ENCODE measurements at regions not wholly inside any gene's neighbourhood (a gene's known extent, or its start where the extent isn't known, plus 50 kb on each side); places are given as distances from the start of the nearest gene placed in this dataset.
"Not testable (repeated sequence)": the region's sequence is repeated elsewhere in the genome, so short reads cannot be mapped to it uniquely, and the experiment has no call there.

DNA sequence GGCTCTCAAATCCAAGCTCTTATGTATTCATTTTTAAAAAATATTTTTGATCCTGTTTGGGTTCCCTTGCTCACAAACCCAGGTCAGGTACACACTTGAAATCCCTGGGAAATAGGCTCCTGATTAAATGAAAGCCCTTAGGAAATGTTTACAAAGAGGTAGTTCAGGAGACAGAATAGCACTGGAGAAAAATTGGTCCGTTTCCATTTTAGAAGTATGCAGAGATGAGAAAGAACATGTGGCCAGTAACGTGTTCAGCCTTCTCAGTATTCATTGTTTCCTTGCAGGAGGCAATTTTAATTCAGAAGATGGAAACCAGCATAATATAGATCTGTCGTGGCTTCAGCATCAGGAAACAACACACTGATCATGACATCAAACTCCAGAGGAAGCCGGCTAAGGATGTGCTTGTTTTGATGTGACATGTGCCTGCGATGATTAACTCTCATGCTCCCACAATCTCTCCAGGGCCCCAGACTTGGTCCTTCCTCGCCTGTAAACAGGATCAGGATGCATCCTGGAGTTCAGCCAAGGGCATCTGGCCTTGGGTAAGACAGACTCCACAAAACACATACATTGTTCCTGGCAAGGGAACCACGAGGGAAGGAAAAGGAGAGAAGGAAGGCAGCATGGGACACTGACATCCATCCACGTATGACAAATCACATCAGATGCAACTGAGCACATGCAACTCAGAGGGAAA lies 350.5 kb upstream of the THBS1 start:
- peak; percentile 13 for DNase-seq

DNA sequence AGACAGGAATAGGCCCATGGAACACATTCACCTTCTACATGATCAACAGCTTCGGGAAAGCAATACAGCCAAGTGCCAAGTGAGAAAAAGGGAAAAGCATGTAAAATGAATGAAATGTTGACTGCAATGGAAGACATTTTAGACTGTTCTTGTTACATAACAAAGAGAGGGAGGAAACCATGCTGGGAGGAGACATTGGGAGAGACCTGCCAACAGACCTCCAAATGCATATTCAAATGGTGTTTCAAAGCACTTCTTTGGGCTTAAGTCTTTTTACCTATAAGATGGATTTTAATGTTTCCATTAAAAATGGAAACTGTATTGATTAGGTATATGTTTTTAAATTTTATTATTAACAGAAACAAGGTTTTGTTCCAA lies 350.0 kb upstream of the THBS1 start:
- no peak for DNase-seq

GRCh38 chr15:39232512-39232911 lies 348.4 kb upstream of the THBS1 start:
- DNase-seq: no peak

DNA sequence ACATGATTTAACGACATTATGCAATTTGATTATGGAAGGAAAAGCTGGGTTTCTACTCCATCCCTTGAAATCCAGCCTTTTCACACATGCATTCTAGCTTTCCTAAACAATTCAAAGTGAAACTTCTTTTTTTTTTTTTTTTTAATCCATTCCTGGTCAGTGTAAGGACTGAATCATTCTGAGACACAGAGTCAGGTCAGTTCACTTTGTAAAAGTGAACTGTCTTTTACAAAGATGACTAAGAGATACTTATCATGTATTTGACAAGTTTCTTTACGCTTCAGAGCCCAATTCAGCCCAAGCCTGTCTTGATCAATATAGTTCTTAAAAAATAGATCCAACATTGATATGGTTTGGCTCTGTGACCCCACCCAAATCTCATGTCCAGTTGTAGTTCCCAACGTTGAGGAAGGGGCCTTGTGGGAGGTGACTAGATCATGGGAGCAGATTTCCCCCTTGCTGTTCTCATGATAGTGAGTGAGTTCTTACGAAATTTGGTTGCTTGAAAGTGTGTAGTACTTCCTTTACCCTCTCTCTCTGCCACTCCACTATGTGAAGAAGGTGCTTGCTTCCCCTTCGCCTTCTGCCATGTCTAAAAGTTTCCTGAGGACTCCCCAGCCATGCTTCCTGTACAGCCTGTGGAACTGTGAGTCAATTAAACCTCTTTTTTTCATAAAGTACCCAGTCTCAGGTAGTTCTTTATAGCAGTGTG lies 345.6 kb upstream of the THBS1 start:
- no peak for DNase-seq

GRCh38 chr15:39236375-39236774 lies 344.5 kb upstream of the THBS1 start:
- no peak for DNase-seq

GRCh38 chr15:39238443-39238842 lies 342.4 kb upstream of the THBS1 start:
- no peak for DNase-seq

GRCh38 chr15:39239562-39239961 lies 341.3 kb upstream of the THBS1 start:
- DNase-seq: no peak

DNA sequence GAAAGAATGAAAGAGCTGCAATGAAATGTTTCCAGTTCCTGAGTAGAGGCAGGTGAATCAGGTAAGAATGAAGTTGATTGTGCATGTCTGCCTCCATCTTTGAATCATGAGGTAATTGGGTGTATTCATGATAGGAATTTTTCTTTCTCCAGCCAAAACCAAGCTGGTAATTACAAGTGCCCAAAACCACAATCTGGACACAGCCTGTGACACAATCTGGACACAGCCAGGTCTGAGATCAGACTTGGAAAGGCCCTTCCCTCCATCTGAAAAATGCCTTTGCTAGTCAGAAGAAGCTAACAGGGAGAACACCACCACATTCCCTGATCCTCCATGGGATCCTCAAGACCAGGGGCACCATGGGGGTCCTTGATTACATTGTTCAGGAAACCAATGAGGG lies 338.5 kb upstream of the THBS1 start:
- no peak for DNase-seq

DNA sequence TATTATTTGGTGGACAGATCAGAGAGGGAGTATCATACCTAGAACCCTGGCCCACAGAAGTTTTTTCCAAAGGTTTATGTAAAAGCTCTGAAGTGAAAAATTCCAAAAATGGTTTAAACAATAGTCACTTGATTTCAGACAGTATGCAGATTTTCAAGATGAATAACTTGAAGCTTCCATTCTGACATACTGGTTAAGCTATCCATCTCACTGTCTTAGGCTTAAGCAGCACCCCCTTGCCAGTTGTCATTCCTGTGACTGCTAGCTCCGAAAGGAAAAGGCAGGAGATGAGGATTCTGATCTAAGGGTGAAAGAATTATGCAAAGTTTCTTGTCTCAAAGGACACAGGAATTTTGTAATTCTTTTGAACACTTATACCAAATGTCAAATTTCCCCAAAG lies 337.5 kb upstream of the THBS1 start:
- no peak for DNase-seq

GRCh38 chr15:39244776-39245175 lies 336.1 kb upstream of the THBS1 start:
- no peak for DNase-seq

- no peak for DNase-seq
Measured at GRCh38 chr15:39246523-39246922, 334.4 kb upstream of the THBS1 start.

- no peak for DNase-seq
Measured at GRCh38 chr15:39247574-39247973, 333.3 kb upstream of the THBS1 start.

DNA sequence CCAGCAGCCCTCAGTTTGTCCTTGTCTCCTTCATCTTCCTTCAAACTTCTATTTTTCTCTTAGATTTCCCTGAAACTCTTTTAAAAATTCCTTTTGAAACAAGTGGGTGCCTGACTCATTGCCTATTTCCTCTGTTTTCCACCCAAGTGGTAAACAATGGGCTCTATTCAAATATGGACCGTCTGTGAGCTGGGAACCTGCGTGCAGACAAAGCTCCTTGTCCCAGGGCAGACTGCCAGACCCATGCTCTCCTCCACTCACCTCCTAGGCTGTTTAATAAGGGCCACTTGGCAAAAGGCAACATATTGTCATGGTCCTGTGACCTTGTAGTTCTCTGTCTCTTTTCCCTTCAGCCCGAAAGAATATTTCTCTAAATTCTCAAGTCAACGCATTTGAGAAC lies 332.7 kb upstream of the THBS1 start:
- no peak for DNase-seq

DNA sequence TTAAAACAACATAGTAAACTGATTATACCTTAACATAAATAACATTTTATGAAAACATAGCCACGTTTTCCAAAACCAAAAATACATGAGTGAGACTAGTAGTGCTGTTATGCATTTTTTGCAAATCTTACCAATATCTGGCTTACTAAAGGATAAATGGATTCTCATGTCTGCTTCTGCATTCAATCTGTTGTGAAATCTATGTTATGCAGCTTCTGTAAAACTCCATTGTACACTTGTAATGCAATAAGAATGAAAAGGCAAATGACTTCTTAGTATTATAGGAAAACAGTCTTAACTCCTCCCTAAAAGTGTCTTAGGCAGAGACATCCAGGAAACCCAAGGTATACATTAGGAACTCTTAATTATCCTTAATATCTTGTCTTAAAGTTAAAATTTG lies 330.9 kb upstream of the THBS1 start:
- no peak for DNase-seq

DNA sequence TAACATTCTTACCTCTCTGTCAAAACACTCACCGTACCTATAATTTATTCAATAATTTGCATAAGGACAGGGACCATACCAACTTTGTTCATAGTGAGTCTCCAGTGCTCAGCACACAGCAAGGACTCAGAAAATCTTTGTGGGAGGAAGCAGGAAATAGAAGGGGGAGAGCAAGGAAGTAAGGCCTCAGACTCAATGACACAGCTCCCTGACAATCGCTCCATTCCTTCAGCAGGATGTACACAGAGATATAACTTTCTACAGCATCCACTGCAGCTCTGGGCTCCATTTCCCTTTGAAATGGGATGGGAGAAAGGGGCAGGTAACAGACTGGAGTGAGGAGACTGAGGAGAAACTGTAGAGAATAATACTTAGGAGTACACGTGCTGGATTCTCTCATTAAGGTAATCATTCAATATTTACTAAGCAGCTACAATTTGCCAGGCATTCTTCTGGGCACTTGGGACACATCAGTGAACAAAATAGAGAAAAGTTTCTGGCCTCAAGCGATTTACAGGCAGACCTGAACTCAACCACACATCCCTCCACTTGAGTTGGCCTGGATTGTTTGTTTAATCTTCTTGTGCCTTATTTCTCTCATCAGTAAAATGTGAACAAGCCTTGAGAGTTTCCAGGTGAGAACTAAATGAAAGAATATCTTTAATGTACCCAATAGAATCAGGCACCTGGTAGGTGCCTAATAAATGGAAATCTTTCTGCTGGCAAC lies 330.3 kb upstream of the THBS1 start:
- DNase-seq: no peak

DNA sequence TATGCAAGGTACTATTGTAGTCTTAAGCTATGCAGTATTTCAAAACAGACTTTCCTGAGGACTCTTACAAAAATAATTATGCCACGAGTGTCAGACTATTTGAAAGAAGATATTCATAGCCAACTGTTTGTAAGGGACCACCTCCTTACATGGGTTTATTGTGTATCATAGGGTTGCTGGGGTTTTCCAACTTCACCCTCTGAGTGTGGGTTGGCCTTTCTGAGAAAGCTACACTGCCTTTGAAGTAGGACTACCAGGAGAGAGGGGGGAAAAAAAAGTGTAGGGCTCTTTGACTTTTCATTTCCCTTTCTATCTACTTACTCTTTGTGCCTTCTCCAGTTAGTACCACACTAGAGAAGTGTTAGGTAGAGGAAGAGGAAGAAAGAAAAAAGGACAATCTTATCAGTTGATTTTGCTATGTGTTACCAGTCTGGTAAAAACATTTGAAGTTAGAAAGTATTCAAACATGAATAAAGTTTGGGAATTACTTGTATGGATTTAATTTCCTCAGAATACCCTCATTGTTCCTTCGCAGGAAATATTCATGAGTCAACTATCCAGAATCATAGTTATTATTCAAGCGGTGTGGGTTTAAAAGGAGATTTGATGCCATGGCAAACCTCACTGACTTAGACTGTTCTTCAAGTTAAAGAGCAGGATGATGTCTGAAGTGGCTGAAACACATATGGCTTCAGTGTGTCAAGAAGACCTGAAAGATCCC lies 329.3 kb upstream of the THBS1 start:
- DNase-seq: no peak

GRCh38 chr15:39252134-39252470 lies 328.8 kb upstream of the THBS1 start:
- peak; percentile 99 for DNase-seq

GRCh38 chr15:39253552-39253951 lies 327.3 kb upstream of the THBS1 start:
- no peak for DNase-seq

DNA sequence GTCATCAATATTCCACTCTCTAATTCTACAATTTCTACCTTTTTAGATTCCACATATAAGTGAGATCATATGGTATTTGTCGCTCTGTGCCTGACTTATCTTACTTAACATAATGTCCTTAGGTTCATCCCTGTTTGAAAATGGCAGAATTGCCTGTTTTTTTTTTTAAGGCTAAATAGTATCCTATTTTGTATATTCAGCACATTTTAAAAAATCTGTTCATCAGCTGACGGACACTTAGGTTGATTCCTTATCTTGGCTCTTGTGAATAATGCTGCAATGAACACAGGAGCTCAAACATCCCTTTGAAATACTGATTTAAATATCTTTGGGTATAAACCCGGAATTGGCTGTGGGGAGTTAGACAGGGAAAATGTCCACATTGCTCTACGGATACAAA lies 326.7 kb upstream of the THBS1 start:
- DNase-seq: no peak

- peak; percentile 94 for DNase-seq
Measured at GRCh38 chr15:39255760-39256159, 325.1 kb upstream of the THBS1 start.

DNA sequence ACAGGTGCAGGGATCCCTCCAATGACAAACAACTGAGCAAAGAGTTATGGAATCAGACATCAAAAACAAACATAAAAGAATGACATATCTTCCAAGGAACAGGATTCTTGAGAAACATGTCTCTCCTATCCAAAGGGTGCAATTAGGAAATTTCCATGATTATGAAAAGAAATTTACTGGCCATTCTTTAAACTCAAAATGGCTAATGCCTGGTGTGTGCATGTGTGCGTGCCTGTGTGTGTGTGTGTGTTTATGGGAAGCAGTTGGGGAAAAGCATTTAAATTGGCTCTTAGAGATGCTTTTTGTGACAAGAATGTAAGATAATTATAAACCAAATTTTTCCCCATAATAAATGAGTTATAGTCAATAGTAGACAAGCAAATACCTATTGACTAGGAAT lies 320.5 kb upstream of the THBS1 start:
- no peak for DNase-seq

- no peak for DNase-seq
Measured at GRCh38 chr15:39260791-39261190, 320.1 kb upstream of the THBS1 start.

DNA sequence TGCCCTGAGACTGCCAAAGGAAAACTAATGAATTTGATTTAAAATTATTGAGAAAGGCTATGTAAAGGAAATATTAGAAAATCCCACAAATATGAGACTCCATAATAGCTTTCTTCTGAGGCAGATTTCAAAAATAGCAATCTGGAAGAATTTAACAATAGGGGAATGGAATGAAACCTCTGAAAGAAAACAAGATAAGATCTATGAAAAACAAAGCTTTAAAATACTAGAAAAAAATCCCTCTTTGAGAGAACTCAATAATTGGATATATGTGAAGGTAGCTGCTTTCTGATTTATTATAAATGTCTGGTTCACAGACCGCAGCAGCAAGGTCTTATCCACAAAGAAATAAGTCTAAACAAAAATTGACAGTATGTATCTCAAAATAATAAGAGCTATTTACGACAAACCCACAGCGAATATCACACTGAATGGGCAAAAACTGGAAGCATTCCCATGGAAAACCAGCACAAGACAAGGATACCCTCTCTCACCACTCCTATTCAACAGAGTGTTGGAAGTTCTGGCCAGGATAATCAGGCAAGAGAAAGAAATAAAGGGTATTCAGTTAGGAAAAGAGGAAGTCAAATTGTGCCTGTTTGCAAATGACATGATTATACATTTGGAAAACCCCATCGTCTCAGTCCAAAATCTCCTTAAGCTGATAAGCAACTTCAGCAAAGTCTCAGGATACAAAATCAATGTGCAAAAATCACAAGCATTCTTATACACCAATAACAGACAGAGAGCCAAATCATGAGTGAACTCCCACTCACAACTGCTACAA lies 319.3 kb upstream of the THBS1 start:
- DNase-seq: not testable (repeated sequence)
